H4 (cell line): ENCODE measurements at regions not wholly inside any gene's neighbourhood (a gene's known extent, or its start where the extent isn't known, plus 50 kb on each side); places are given as distances from the start of the nearest gene placed in this dataset.
"Not testable (repeated sequence)": the region's sequence is repeated elsewhere in the genome, so short reads cannot be mapped to it uniquely, and the experiment has no call there.

Experiments used
- DNase-seq: peaks from one replicate; pipeline ENCODE4 v3.0.0-alpha.2; 2015; ENCODE audit warnings: low spot score

GRCh38 chr9:71632776-71633175, 135.5 kb downstream of the CEMIP2 start:
- DNase-seq, result no peak

GRCh38 chr9:71630377-71630995, 137.8 kb downstream of the CEMIP2 start:
- DNase-seq, result no peak

- DNase-seq, result no peak
These were observed 138.6 kb downstream of the CEMIP2 start for GRCh38 chr9:71629578-71630215.

GRCh38 chr9:71628247-71628646, 140.1 kb downstream of the CEMIP2 start:
- no peak for DNase-seq

GRCh38 chr9:71627537-71627936, 140.8 kb downstream of the CEMIP2 start:
- DNase-seq, result no peak

- no peak for DNase-seq
These were observed 141.9 kb downstream of the CEMIP2 start for GRCh38 chr9:71626395-71626794.

GRCh38 chr9:71624728-71625127, 143.6 kb downstream of the CEMIP2 start:
- DNase-seq, result no peak

- DNase-seq, result no peak
These were observed 147.6 kb downstream of the CEMIP2 start for GRCh38 chr9:71620746-71621145.

- no peak for DNase-seq
These were observed 148.0 kb downstream of the CEMIP2 start for GRCh38 chr9:71620331-71620730.

GRCh38 chr9:71619926-71620325, 148.4 kb downstream of the CEMIP2 start:
- DNase-seq, result no peak

GRCh38 chr9:71614409-71615010, 153.8 kb downstream of the CEMIP2 start:
- no peak for DNase-seq

GRCh38 chr9:71612889-71613288, 155.4 kb downstream of the CEMIP2 start:
- no peak for DNase-seq

GRCh38 chr9:71609448-71609830, 158.9 kb downstream of the CEMIP2 start:
- no peak for DNase-seq

- no peak for DNase-seq
These were observed 159.4 kb downstream of the CEMIP2 start for GRCh38 chr9:71608825-71609447.

GRCh38 chr9:71608021-71608420, 160.3 kb downstream of the CEMIP2 start:
- DNase-seq, result no peak

GRCh38 chr9:71607461-71607881, 160.8 kb downstream of the CEMIP2 start:
- no peak for DNase-seq

- DNase-seq, result peak; percentile 60
These were observed 163.9 kb downstream of the CEMIP2 start for GRCh38 chr9:71604197-71605063.

GRCh38 chr9:71602652-71603051, 165.7 kb downstream of the CEMIP2 start:
- DNase-seq, result no peak

GRCh38 chr9:71595762-71596161, 172.6 kb downstream of the CEMIP2 start:
- not testable (repeated sequence) for DNase-seq

- no peak for DNase-seq
These were observed 173.8 kb downstream of the CEMIP2 start for GRCh38 chr9:71594541-71594940.

- no peak for DNase-seq
These were observed 175.9 kb downstream of the CEMIP2 start for GRCh38 chr9:71592400-71592799.

- no peak for DNase-seq
These were observed 178.0 kb downstream of the CEMIP2 start for GRCh38 chr9:71590362-71590761.
